Neural cell (in vitro differentiated cells): ENCODE measurements at regions not wholly inside any gene's neighbourhood (a gene's known extent, or its start where the extent isn't known, plus 50 kb on each side); places are given as distances from the start of the nearest gene placed in this dataset.

Experiments used
- H2AFZ ChIP-seq: fragments of 200-600, 300-800 bp; sonication (generic), shearing (Covaris generic); 2 replicates; pipeline ENCODE4 v1.6.0; 2014; ENCODE audit warnings: low read depth, mild to moderate bottlenecking, antibody characterized with exemption, low read length, moderate library complexity
- H3F3A ChIP-seq: fragments of 200-600 bp; shearing (Covaris generic); 2 replicates; pipeline ENCODE4 v1.6.1; 2016; ENCODE audit warnings: mild to moderate bottlenecking, moderate library complexity, mixed read lengths, antibody characterized with exemption, low read length; ENCODE audit not compliant: insufficient read depth, poor library complexity, severe bottlenecking
- H3K27ac ChIP-seq: fragments of 200-600, 300-800 bp; sonication (generic), shearing (Covaris generic); 2 replicates; pipeline ENCODE4 v1.5.1; 2014; ENCODE audit warnings: mild to moderate bottlenecking, low read length, moderate library complexity
- H3K27me3 ChIP-seq: fragments of 300-800, 200-600 bp; sonication (generic), shearing (Covaris generic); 2 replicates; pipeline ENCODE4 v1.6.0; 2014; ENCODE audit warnings: mild to moderate bottlenecking, low read depth, low read length, moderate library complexity; ENCODE audit not compliant: insufficient read depth
- H3K36me3 ChIP-seq: fragments of 300-800, 200-600 bp; sonication (generic), shearing (Covaris generic); 2 replicates; pipeline ENCODE4 v1.5.1; 2014; ENCODE audit warnings: mild to moderate bottlenecking, antibody characterized with exemption, low read length, moderate library complexity; ENCODE audit not compliant: insufficient read depth
- H3K4me2 ChIP-seq: fragments of 300-800, 200-600 bp; sonication (generic), shearing (Covaris generic); 2 replicates; pipeline ENCODE4 v1.6.0; 2014; ENCODE audit warnings: mild to moderate bottlenecking, low read length
- H3K4me3 ChIP-seq: fragments of 300-800, 200-600 bp; sonication (generic), shearing (Covaris generic); 2 replicates; pipeline ENCODE4 v1.5.1; 2014; ENCODE audit warnings: mild to moderate bottlenecking, low read length, moderate library complexity
- H3K79me2 ChIP-seq: fragments of 200-600 bp; shearing (Covaris generic); replicated peaks from 2 replicates; pipeline ENCODE4 v1.6.0; 2014; ENCODE audit warnings: mild to moderate bottlenecking, low read length, moderate library complexity; ENCODE audit not compliant: insufficient read depth
- H3K9ac ChIP-seq: fragments of 300-800, 200-600 bp; sonication (generic), shearing (Covaris generic); 2 replicates; pipeline ENCODE4 v1.6.1; 2016; ENCODE audit warnings: mild to moderate bottlenecking, low read length, mixed read lengths
- H3K9me2 ChIP-seq: fragments of 200-600 bp; shearing (Covaris generic); 2 replicates; pipeline ENCODE4 v1.6.1; 2016; ENCODE audit warnings: mild to moderate bottlenecking, low read length, mixed read lengths; ENCODE audit not compliant: insufficient read depth
- H3K9me3 ChIP-seq: fragments of 200-600, 300-800 bp; sonication (generic), shearing (Covaris generic); 2 replicates; pipeline ENCODE4 v1.6.1; 2016; ENCODE audit warnings: mild to moderate bottlenecking, mixed run types, low read length, moderate library complexity, mixed read lengths
- H4K20me1 ChIP-seq: fragments of 200-600 bp; shearing (Covaris generic); 2 replicates; pipeline ENCODE4 v1.6.1; 2016; ENCODE audit warnings: mild to moderate bottlenecking, mixed run types; ENCODE audit not compliant: insufficient read depth
- EP300 ChIP-seq: fragments of 450-650 bp; conservative IDR thresholded peaks from 2 replicates; pipeline ENCODE4 v1.6.1; 2014; ENCODE audit warnings: antibody characterized with exemption, mild to moderate bottlenecking, moderate library complexity; ENCODE audit not compliant: poor library complexity, severe bottlenecking
- EZH2 ChIP-seq: fragments of 200-600, 300-800 bp; shearing (Covaris generic), sonication (generic); IDR thresholded peaks from 2 replicates; pipeline ENCODE4 v1.6.1; 2014; ENCODE audit warnings: antibody characterized with exemption, low read length, borderline replicate concordance, mild to moderate bottlenecking; ENCODE audit not compliant: insufficient read depth, poor library complexity, severe bottlenecking
- MXI1 ChIP-seq: fragments of 450-650 bp; conservative IDR thresholded peaks from 2 replicates; pipeline ENCODE4 v1.6.1; 2014; ENCODE audit warnings: antibody characterized with exemption, mild to moderate bottlenecking; ENCODE audit not compliant: poor library complexity, severe bottlenecking
- POLR2AphosphoS5 ChIP-seq: IDR thresholded peaks from 2 replicates; pipeline ENCODE4 v1.6.1; 2012
- RAD21 ChIP-seq: fragments of 450-650 bp; conservative IDR thresholded peaks from 2 replicates; pipeline ENCODE4 v1.6.1; 2014; ENCODE audit warnings: antibody characterized with exemption, mild to moderate bottlenecking, moderate library complexity
- SMC3 ChIP-seq: fragments of 450-650 bp; conservative IDR thresholded peaks from 2 replicates; pipeline ENCODE4 v1.6.1; 2014; ENCODE audit warnings: antibody characterized with exemption, mild to moderate bottlenecking, moderate library complexity; ENCODE audit not compliant: poor library complexity
- TAF1 ChIP-seq: IDR thresholded peaks from 2 replicates; pipeline ENCODE4 v1.6.1; 2012; ENCODE audit warnings: low read depth
- TF ChIP-seq, protein P1 (sequence below): IDR thresholded peaks from 2 replicates; pipeline ENCODE4 v1.6.1; 2012; ENCODE audit warnings: borderline replicate concordance
- TF ChIP-seq, protein P2 (sequence below): fragments of 450-650 bp; IDR thresholded peaks from 2 replicates; pipeline ENCODE4 v1.5.1; 2014; ENCODE audit warnings: antibody characterized with exemption, mild to moderate bottlenecking, moderate library complexity; ENCODE audit not compliant: poor library complexity, severe bottlenecking

DNA sequence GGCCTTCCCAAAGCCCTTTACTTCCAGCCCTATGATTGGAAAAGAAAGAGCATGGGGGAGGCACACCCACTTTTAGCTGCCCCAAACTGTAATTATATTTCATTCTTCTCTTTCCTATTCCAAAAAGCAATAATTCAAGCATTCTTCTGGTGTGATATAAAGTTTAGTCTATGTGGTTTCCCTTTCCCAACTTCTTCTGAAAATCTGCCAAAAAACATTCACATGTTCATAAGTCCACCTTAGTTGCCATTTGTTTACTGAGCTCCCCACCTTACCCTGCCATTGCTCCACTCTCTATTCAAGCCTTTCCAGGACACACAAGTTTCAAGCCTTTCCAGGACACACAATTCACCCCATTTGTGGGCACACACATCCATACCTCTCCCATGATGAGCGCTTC lies 111.6 kb upstream of the BMAL1 start:
- Histone ChIP-seq H3K9me2 (no peaks in the 10 kb centered on the region), H3K9ac (no peak overlapping the region), H2AFZ (no peak overlapping the region), H3F3A (no peaks in the 10 kb centered on the region), H3K4me3 (no peak overlapping the region), H4K20me1 (no peaks in the 10 kb centered on the region), H3K4me2 (no peak overlapping the region), H3K9me3 (no peaks in the 10 kb centered on the region), H3K27ac (no peak overlapping the region), H3K36me3 (no peaks in the 10 kb centered on the region), H3K27me3 (no peaks in the 10 kb centered on the region), H3K79me2 (no peaks in the 10 kb centered on the region)
- TF ChIP-seq MXI1: no peak
- no peak for TF ChIP-seq POLR2AphosphoS5
- TF ChIP-seq TAF1: no peak
- no peak for TF ChIP-seq EZH2
- TF ChIP-seq, protein P1, sequence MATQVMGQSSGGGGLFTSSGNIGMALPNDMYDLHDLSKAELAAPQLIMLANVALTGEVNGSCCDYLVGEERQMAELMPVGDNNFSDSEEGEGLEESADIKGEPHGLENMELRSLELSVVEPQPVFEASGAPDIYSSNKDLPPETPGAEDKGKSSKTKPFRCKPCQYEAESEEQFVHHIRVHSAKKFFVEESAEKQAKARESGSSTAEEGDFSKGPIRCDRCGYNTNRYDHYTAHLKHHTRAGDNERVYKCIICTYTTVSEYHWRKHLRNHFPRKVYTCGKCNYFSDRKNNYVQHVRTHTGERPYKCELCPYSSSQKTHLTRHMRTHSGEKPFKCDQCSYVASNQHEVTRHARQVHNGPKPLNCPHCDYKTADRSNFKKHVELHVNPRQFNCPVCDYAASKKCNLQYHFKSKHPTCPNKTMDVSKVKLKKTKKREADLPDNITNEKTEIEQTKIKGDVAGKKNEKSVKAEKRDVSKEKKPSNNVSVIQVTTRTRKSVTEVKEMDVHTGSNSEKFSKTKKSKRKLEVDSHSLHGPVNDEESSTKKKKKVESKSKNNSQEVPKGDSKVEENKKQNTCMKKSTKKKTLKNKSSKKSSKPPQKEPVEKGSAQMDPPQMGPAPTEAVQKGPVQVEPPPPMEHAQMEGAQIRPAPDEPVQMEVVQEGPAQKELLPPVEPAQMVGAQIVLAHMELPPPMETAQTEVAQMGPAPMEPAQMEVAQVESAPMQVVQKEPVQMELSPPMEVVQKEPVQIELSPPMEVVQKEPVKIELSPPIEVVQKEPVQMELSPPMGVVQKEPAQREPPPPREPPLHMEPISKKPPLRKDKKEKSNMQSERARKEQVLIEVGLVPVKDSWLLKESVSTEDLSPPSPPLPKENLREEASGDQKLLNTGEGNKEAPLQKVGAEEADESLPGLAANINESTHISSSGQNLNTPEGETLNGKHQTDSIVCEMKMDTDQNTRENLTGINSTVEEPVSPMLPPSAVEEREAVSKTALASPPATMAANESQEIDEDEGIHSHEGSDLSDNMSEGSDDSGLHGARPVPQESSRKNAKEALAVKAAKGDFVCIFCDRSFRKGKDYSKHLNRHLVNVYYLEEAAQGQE: no peak
- TF ChIP-seq, protein P2, sequence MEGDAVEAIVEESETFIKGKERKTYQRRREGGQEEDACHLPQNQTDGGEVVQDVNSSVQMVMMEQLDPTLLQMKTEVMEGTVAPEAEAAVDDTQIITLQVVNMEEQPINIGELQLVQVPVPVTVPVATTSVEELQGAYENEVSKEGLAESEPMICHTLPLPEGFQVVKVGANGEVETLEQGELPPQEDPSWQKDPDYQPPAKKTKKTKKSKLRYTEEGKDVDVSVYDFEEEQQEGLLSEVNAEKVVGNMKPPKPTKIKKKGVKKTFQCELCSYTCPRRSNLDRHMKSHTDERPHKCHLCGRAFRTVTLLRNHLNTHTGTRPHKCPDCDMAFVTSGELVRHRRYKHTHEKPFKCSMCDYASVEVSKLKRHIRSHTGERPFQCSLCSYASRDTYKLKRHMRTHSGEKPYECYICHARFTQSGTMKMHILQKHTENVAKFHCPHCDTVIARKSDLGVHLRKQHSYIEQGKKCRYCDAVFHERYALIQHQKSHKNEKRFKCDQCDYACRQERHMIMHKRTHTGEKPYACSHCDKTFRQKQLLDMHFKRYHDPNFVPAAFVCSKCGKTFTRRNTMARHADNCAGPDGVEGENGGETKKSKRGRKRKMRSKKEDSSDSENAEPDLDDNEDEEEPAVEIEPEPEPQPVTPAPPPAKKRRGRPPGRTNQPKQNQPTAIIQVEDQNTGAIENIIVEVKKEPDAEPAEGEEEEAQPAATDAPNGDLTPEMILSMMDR: no peak
- no peak for TF ChIP-seq RAD21
- no peak for TF ChIP-seq SMC3
- no peak for TF ChIP-seq EP300

DNA sequence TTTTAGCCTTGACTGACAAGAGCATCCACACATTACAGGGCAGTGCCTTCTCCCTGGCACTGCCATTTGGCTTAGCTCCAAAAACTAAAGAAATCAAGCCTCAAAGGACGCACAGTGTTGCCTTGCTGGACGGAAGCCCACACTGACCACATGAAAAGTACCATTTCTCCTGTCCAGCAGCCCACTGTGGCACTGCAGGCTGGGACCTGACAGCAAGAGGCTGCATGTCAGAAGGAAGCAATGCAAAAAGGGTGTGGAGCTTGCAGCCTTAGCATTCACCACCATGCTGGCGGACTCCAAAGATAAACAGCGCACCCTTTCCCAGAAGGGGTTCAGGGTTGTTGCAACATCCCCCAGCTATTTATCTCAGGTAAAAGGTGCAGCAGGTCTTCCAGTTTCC lies 109.3 kb upstream of the BMAL1 start:
- Histone ChIP-seq H2AFZ (no peak overlapping the region), H3K79me2 (no peaks in the 10 kb centered on the region), H3K36me3 (no peaks in the 10 kb centered on the region), H3K4me2 (no peak overlapping the region), H3K4me3 (no peak overlapping the region), H3K9me3 (no peaks in the 10 kb centered on the region), H4K20me1 (no peaks in the 10 kb centered on the region), H3F3A (no peaks in the 10 kb centered on the region), H3K27me3 (no peaks in the 10 kb centered on the region), H3K27ac (no peak overlapping the region), H3K9me2 (no peaks in the 10 kb centered on the region), H3K9ac (no peak overlapping the region)
- TF ChIP-seq EZH2 (no peak), RAD21 (no peak), POLR2AphosphoS5 (no peak), TAF1 (no peak), SMC3 (no peak), MXI1 (no peak), EP300 (no peak)
- TF ChIP-seq, protein P2: no peak
- TF ChIP-seq, protein P1: no peak
